ENCODE measurements at regions not wholly inside any gene's neighbourhood (a gene's known extent, or its start where the extent isn't known, plus 50 kb on each side); places are given as distances from the start of the nearest gene placed in this dataset.

GRCh38 chr6:95266537-95267258, 310.6 kb upstream of the MANEA start:
- H3K9me3 Mint-ChIP-seq, result peaks cover 9 to 11% of the 10 kb centered on the region in 2 experiments

More at GRCh38 chr6:95266537-95267258, 310.6 kb upstream of the MANEA start:
- no peaks in the 10 kb centered on the region for H3K4me1 Mint-ChIP-seq
- H2BK20ac ChIP-seq (ENCODE audit: low read depth, low read length, poor library complexity, severe bottlenecking), result no peak overlapping the region
- H2AFZ ChIP-seq (ENCODE audit: low read length), result no peak overlapping the region
- no peak for TF ChIP-seq CTCF (conservative IDR thresholded peaks at IDR 0.05)
- H4K91ac ChIP-seq (ENCODE audit: insufficient read length, low read depth, low read length), result no peak overlapping the region
- no peak overlapping the region for H3T11ph ChIP-seq (ENCODE audit: low read length)
- H3K18ac ChIP-seq (ENCODE audit: insufficient read length, low read depth, low read length), result no peak overlapping the region
- no peaks in the 10 kb centered on the region for H3K79me1 ChIP-seq (ENCODE audit: insufficient read depth, low read depth, low read length, poor library complexity, severe bottlenecking)
- no peak overlapping the region for H4K8ac ChIP-seq (replicated peaks; ENCODE audit: insufficient read length, low read depth, low read length)
- no peak overlapping the region for H2BK12ac ChIP-seq (ENCODE audit: insufficient read length, low read depth, low read length)
- H3K27me3 Mint-ChIP-seq (ENCODE audit: low read depth), result no peaks in the 10 kb centered on the region
- H3K4ac ChIP-seq (ENCODE audit: low read depth, low read length), result no peak overlapping the region
- no peaks in the 10 kb centered on the region for H3K23me2 ChIP-seq (ENCODE audit: insufficient read length, low read depth, low read length, poor library complexity, severe bottlenecking)
- no peak overlapping the region for H3K56ac ChIP-seq (ENCODE audit: insufficient read length, low read depth, low read length)
- no peak overlapping the region for H3K23ac ChIP-seq (ENCODE audit: insufficient read length, low read depth, low read length)
- no peaks in the 10 kb centered on the region for H4K20me1 ChIP-seq (ENCODE audit: control insufficient read depth, insufficient read depth, insufficient read length)
- H3K4me1 ChIP-seq (ENCODE audit: insufficient read depth, low read length), result no peaks in the 10 kb centered on the region
- no peak overlapping the region for H2BK5ac ChIP-seq (ENCODE audit: insufficient read length, low read length)
- no peak overlapping the region for H2BK120ac ChIP-seq (ENCODE audit: low read depth, low read length, poor library complexity, severe bottlenecking)
- H3K4me3 Mint-ChIP-seq, result no peak overlapping the region
- H3K9ac ChIP-seq (ENCODE audit: extremely low read depth, insufficient read length, low read length), result no peak overlapping the region
- no peaks in the 10 kb centered on the region for H3K9me3 ChIP-seq (ENCODE audit: control insufficient read depth, low read depth, low read length)
- no peak overlapping the region for H3K4me2 ChIP-seq (ENCODE audit: insufficient read depth, insufficient read length, low read length)
- DNase-seq, result no peak
- H3K79me2 ChIP-seq (ENCODE audit: insufficient read depth, low read length), result no peaks in the 10 kb centered on the region
- H2AK5ac ChIP-seq (ENCODE audit: insufficient read length, low read length), result no peak overlapping the region
- H4K5ac ChIP-seq (ENCODE audit: insufficient read length, low read depth, low read length), result no peak overlapping the region
- H3K14ac ChIP-seq (ENCODE audit: insufficient read depth, low read length), result no peak overlapping the region
- no peak overlapping the region for H2BK15ac ChIP-seq (ENCODE audit: low read depth, low read length)
- H3K36me3 Mint-ChIP-seq (ENCODE audit: insufficient read depth in 1 of 3, low read depth in 3 of 3), result peaks cover 0 to 8% (median 2%) of the 10 kb centered on the region in 3 experiments; a peak in 4 of 7 replicates
- no peak overlapping the region for H3K27ac ChIP-seq (ENCODE audit: insufficient read length, low read depth, low read length)
- H3K27ac Mint-ChIP-seq, result no peak overlapping the region
- WGBS (ENCODE audit: extremely low coverage, insufficient read length, low lambda C conversion rate), result no CpG with 5 or more reads among the region's 4 CpGs
- no peaks in the 10 kb centered on the region for H3K27me3 ChIP-seq (ENCODE audit: insufficient read depth, low read length)

Data from H9 (cell line).